ENCODE measurements at regions not wholly inside any gene's neighbourhood (a gene's known extent, or its start where the extent isn't known, plus 50 kb on each side); places are given as distances from the start of the nearest gene placed in this dataset.
"Not testable (repeated sequence)": the region's sequence is repeated elsewhere in the genome, so short reads cannot be mapped to it uniquely, and the experiment has no call there.

DNA sequence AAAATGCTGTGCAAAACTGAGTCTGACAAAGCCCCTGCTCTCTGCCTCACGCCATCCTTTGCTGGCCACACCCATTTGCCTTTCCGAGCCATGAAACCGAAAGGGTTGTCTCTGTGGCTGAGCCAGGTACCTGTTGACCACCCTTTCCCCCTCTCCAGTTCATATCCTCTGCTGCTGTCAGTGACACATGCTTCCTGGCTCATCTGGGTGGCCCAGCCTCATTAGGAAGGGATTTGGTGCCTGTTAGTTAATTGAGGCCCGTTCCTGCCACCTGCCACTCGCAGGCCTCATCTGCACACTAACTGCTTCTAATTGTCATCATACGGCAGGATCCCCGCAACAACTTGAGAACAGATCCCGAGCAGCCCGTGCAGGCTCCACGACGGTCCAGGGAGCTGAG lies 79.2 kb downstream of the OLIG1 start:
- no peaks in the 10 kb centered on the region for H3K36me3 ChIP-seq (ENCODE audit: insufficient read depth)
- Mint-ChIP-seq H3K4me1 (peaks cover 39% of the 10 kb centered on the region), H3K27ac (no peak overlapping the region), H3K36me3 (ENCODE audit: low read depth) (no peaks in the 10 kb centered on the region), H3K4me3 (no peak overlapping the region), H3K9me3 (no peaks in the 10 kb centered on the region), H3K27me3 (ENCODE audit: insufficient read depth, low read depth, poor library complexity) (peaks cover 13% of the 10 kb centered on the region)
- DNase-seq (ENCODE audit: low spot score): no peak
- no peak overlapping the region for H3K4me3 ChIP-seq
- no peak overlapping the region for H3K4me2 ChIP-seq
- H3K27ac ChIP-seq (ENCODE audit: low read depth): no peak overlapping the region
- no peaks in the 10 kb centered on the region for H3K27me3 ChIP-seq (ENCODE audit: insufficient read depth)
- H3F3A ChIP-seq (replicated peaks; ENCODE audit: low read depth): no peaks in the 10 kb centered on the region
- TF ChIP-seq, protein P1, sequence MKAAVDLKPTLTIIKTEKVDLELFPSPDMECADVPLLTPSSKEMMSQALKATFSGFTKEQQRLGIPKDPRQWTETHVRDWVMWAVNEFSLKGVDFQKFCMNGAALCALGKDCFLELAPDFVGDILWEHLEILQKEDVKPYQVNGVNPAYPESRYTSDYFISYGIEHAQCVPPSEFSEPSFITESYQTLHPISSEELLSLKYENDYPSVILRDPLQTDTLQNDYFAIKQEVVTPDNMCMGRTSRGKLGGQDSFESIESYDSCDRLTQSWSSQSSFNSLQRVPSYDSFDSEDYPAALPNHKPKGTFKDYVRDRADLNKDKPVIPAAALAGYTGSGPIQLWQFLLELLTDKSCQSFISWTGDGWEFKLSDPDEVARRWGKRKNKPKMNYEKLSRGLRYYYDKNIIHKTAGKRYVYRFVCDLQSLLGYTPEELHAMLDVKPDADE (IDR thresholded peaks at IDR 0.05): no peak
- TF ChIP-seq, protein P2, sequence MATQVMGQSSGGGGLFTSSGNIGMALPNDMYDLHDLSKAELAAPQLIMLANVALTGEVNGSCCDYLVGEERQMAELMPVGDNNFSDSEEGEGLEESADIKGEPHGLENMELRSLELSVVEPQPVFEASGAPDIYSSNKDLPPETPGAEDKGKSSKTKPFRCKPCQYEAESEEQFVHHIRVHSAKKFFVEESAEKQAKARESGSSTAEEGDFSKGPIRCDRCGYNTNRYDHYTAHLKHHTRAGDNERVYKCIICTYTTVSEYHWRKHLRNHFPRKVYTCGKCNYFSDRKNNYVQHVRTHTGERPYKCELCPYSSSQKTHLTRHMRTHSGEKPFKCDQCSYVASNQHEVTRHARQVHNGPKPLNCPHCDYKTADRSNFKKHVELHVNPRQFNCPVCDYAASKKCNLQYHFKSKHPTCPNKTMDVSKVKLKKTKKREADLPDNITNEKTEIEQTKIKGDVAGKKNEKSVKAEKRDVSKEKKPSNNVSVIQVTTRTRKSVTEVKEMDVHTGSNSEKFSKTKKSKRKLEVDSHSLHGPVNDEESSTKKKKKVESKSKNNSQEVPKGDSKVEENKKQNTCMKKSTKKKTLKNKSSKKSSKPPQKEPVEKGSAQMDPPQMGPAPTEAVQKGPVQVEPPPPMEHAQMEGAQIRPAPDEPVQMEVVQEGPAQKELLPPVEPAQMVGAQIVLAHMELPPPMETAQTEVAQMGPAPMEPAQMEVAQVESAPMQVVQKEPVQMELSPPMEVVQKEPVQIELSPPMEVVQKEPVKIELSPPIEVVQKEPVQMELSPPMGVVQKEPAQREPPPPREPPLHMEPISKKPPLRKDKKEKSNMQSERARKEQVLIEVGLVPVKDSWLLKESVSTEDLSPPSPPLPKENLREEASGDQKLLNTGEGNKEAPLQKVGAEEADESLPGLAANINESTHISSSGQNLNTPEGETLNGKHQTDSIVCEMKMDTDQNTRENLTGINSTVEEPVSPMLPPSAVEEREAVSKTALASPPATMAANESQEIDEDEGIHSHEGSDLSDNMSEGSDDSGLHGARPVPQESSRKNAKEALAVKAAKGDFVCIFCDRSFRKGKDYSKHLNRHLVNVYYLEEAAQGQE (IDR thresholded peaks at IDR 0.05; ENCODE audit: unreplicated experiment): no peak
- TF ChIP-seq CREB1 (CRISPR knock-in tag; IDR thresholded peaks at IDR 0.05; ENCODE audit: low read depth) (no peak), ZNF331 (CRISPR knock-in tag; IDR thresholded peaks at IDR 0.05; ENCODE audit: low read depth) (no peak), JUNB (IDR thresholded peaks at IDR 0.05; ENCODE audit: unreplicated experiment) (no peak), ZNF114 (CRISPR knock-in tag; IDR thresholded peaks at IDR 0.05) (no peak), EZH2phosphoT487 (IDR thresholded peaks at IDR 0.05; ENCODE audit: unreplicated experiment) (no peak), POLR2AphosphoS5 (IDR thresholded peaks at IDR 0.05; ENCODE audit: low read depth) (no peak)
- TF ChIP-seq, protein P3, sequence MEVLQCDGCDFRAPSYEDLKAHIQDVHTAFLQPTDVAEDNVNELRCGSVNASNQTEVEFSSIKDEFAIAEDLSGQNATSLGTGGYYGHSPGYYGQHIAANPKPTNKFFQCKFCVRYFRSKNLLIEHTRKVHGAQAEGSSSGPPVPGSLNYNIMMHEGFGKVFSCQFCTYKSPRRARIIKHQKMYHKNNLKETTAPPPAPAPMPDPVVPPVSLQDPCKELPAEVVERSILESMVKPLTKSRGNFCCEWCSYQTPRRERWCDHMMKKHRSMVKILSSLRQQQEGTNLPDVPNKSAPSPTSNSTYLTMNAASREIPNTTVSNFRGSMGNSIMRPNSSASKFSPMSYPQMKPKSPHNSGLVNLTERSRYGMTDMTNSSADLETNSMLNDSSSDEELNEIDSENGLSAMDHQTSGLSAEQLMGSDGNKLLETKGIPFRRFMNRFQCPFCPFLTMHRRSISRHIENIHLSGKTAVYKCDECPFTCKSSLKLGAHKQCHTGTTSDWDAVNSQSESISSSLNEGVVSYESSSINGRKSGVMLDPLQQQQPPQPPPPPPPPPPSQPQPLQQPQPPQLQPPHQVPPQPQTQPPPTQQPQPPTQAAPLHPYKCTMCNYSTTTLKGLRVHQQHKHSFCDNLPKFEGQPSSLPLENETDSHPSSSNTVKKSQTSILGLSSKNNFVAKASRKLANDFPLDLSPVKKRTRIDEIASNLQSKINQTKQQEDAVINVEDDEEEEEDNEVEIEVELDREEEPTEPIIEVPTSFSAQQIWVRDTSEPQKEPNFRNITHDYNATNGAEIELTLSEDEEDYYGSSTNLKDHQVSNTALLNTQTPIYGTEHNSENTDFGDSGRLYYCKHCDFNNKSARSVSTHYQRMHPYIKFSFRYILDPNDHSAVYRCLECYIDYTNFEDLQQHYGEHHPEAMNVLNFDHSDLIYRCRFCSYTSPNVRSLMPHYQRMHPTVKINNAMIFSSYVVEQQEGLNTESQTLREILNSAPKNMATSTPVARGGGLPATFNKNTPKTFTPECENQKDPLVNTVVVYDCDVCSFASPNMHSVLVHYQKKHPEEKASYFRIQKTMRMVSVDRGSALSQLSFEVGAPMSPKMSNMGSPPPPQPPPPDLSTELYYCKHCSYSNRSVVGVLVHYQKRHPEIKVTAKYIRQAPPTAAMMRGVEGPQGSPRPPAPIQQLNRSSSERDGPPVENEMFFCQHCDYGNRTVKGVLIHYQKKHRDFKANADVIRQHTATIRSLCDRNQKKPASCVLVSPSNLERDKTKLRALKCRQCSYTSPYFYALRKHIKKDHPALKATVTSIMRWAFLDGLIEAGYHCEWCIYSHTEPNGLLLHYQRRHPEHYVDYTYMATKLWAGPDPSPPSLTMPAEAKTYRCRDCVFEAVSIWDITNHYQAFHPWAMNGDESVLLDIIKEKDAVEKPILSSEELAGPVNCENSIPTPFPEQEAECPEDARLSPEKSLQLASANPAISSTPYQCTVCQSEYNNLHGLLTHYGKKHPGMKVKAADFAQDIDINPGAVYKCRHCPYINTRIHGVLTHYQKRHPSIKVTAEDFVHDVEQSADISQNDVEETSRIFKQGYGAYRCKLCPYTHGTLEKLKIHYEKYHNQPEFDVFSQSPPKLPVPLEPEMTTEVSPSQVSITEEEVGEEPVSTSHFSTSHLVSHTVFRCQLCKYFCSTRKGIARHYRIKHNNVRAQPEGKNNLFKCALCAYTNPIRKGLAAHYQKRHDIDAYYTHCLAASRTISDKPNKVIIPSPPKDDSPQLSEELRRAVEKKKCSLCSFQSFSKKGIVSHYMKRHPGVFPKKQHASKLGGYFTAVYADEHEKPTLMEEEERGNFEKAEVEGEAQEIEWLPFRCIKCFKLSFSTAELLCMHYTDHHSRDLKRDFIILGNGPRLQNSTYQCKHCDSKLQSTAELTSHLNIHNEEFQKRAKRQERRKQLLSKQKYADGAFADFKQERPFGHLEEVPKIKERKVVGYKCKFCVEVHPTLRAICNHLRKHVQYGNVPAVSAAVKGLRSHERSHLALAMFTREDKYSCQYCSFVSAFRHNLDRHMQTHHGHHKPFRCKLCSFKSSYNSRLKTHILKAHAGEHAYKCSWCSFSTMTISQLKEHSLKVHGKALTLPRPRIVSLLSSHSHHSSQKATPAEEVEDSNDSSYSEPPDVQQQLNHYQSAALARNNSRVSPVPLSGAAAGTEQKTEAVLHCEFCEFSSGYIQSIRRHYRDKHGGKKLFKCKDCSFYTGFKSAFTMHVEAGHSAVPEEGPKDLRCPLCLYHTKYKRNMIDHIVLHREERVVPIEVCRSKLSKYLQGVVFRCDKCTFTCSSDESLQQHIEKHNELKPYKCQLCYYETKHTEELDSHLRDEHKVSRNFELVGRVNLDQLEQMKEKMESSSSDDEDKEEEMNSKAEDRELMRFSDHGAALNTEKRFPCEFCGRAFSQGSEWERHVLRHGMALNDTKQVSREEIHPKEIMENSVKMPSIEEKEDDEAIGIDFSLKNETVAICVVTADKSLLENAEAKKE (CRISPR knock-in tag; IDR thresholded peaks at IDR 0.05): no peak
- ATAC-seq: peak; percentile 17; the same call in 2 of the 3 replicates
- no peaks in the 10 kb centered on the region for H3K9me2 ChIP-seq (ENCODE audit: insufficient read depth)
- H3K79me2 ChIP-seq (replicated peaks; ENCODE audit: insufficient read depth): no peaks in the 10 kb centered on the region
- no peaks in the 10 kb centered on the region for H4K20me1 ChIP-seq (replicated peaks; ENCODE audit: insufficient read depth)
- peaks cover 20% of the 10 kb centered on the region for H3K4me1 ChIP-seq (ENCODE audit: insufficient read depth)
- peak overlapping the region; percentile 72; the same call in 1 of the 2 replicates for H2AFZ ChIP-seq

DNA sequence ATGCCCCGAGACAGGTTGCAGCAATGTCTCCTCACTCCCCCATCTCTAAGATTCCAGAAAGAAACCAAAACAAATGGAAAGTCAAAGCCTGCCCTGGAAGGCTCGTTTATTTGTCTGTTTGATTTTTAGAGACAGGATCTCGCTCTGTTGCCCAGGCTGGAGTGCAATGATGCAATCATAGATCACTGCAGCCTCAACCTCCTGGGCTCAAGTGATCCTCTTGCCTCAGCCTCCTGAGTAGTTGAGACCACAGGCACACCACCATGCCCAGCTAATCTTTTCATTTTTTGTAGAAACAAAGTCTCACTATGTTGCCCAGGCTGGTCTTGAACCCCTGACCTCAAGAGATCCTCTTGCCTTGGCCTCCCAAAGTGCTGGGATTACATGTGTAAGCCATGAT lies 78.8 kb upstream of the IFNAR2 start:
- not testable (repeated sequence) for H3K27me3 ChIP-seq (ENCODE audit: insufficient read depth); DNase-seq (ENCODE audit: low spot score); ATAC-seq; H3K4me3 ChIP-seq; H3K4me2 ChIP-seq; H3K4me3 Mint-ChIP-seq; H3K27ac Mint-ChIP-seq; H3F3A ChIP-seq (replicated peaks; ENCODE audit: low read depth); H3K36me3 ChIP-seq (ENCODE audit: insufficient read depth); H3K9me2 ChIP-seq (ENCODE audit: insufficient read depth); H3K36me3 Mint-ChIP-seq (ENCODE audit: low read depth); H4K20me1 ChIP-seq (replicated peaks; ENCODE audit: insufficient read depth); H2AFZ ChIP-seq; H3K27ac ChIP-seq (ENCODE audit: low read depth); H3K79me2 ChIP-seq (replicated peaks; ENCODE audit: insufficient read depth); H3K9me3 Mint-ChIP-seq
- peaks cover 20% of the 10 kb centered on the region for H3K4me1 ChIP-seq (ENCODE audit: insufficient read depth)
- H3K4me1 Mint-ChIP-seq: peaks cover 37% of the 10 kb centered on the region
- peaks cover 13% of the 10 kb centered on the region for H3K27me3 Mint-ChIP-seq (ENCODE audit: insufficient read depth, low read depth, poor library complexity)
